Activated T-helper 1 cell treated with anti-CD3 and anti-CD28 coated beads, Interleukin-2, amount 50 U/mL, for 16 hours (primary cell): ENCODE measurements at regions not wholly inside any gene's neighbourhood (a gene's known extent, or its start where the extent isn't known, plus 50 kb on each side); places are given as distances from the start of the nearest gene placed in this dataset.

ENCODE experiments used
- DNase-seq, 2 donors: peaks; one replicate each; pipeline ENCODE4 v3.0.0-alpha.2; 2020; ENCODE audit warnings: low read depth in 1 of 2, low spot score in 1 of 2

GRCh38 chr2:144084114-144084661 is 435.7 kb downstream of the ZEB2 start:
- DNase-seq = no peak

GRCh38 chr2:144083211-144083610 is 436.7 kb downstream of the ZEB2 start:
- no peak for DNase-seq

- DNase-seq = no peak
Measured at GRCh38 chr2:144082777-144083176, 437.1 kb downstream of the ZEB2 start.

- no peak for DNase-seq
Measured at GRCh38 chr2:144082327-144082726, 437.6 kb downstream of the ZEB2 start.

- no peak for DNase-seq
Measured at GRCh38 chr2:144081272-144081671, 438.6 kb downstream of the ZEB2 start.

GRCh38 chr2:144079803-144080202 is 440.1 kb downstream of the ZEB2 start:
- DNase-seq = no peak

GRCh38 chr2:144078802-144079724 is 440.9 kb downstream of the ZEB2 start:
- no peak for DNase-seq

- DNase-seq = no peak
Measured at GRCh38 chr2:144078106-144078505, 441.8 kb downstream of the ZEB2 start.

- no peak for DNase-seq
Measured at GRCh38 chr2:144074450-144074849, 445.5 kb downstream of the ZEB2 start.

GRCh38 chr2:144071461-144071860 is 448.5 kb downstream of the ZEB2 start:
- DNase-seq = no peak

- DNase-seq = no peak
Measured at GRCh38 chr2:144067506-144067905, 452.4 kb downstream of the ZEB2 start.

GRCh38 chr2:144063602-144064001 is 456.3 kb downstream of the ZEB2 start:
- no peak for DNase-seq

- no peak for DNase-seq
Measured at GRCh38 chr2:144054911-144055310, 465.0 kb downstream of the ZEB2 start.

- no peak for DNase-seq
Measured at GRCh38 chr2:144052083-144052482, 467.8 kb downstream of the ZEB2 start.

GRCh38 chr2:144049137-144049536 is 470.8 kb downstream of the ZEB2 start:
- DNase-seq = no peak

GRCh38 chr2:144048631-144049060 is 471.3 kb downstream of the ZEB2 start:
- DNase-seq = no peak

- no peak for DNase-seq
Measured at GRCh38 chr2:144042751-144043150, 477.2 kb downstream of the ZEB2 start.

GRCh38 chr2:144041612-144042011 is 478.3 kb downstream of the ZEB2 start:
- no peak for DNase-seq

- no peak for DNase-seq
Measured at GRCh38 chr2:144040834-144041233, 479.1 kb downstream of the ZEB2 start.

GRCh38 chr2:144032566-144032965 is 487.4 kb downstream of the ZEB2 start:
- DNase-seq = no peak

GRCh38 chr2:144030791-144031190 is 489.1 kb downstream of the ZEB2 start:
- DNase-seq = no peak

GRCh38 chr2:144027593-144027992 is 492.3 kb downstream of the ZEB2 start:
- no peak for DNase-seq

GRCh38 chr2:144026753-144027152 is 493.2 kb downstream of the ZEB2 start:
- no peak for DNase-seq
